ENCODE measurements at regions not wholly inside any gene's neighbourhood (a gene's known extent, or its start where the extent isn't known, plus 50 kb on each side); places are given as distances from the start of the nearest gene placed in this dataset.

- in situ Hi-C loops (cut with HindIII; ENCODE audit: low pct_unique_long_range_greater_than_20kb, low sequenced_read_pairs), result no loop called here
- Histone ChIP-seq H3K27ac (ENCODE audit: low read length) (no peak overlapping the region), H3K4me1 (ENCODE audit: control insufficient read depth, insufficient read depth, low read length) (no peaks in the 10 kb centered on the region), H3K9me3 (ENCODE audit: control insufficient read depth, insufficient read depth, low read depth, low read length) (no peaks in the 10 kb centered on the region), H3K27me3 (ENCODE audit: control insufficient read depth, insufficient read depth, low read length) (no peaks in the 10 kb centered on the region), H3K4me3 (ENCODE audit: low read depth in 2 of 2, low read length in 2 of 2) (no peak overlapping the region), H3K36me3 (ENCODE audit: control insufficient read depth, insufficient read depth, low read length) (no peaks in the 10 kb centered on the region)
- CTCF ChIA-PET, result no interaction called here
- intact Hi-C loops (cut with micrococcal nuclease; ENCODE audit: unreplicated experiment), result no loop called here
- POLR2A ChIA-PET, result no interaction called here
- BruUV-seq (replicated peaks), result no TSS peak
- no peak for DNase-seq (ENCODE audit: low read depth, low spot score)
- TF ChIP-seq POLR2AphosphoS5 (IDR thresholded peaks at IDR 0.05; ENCODE audit: low read depth, low read length), result no peak
- TF ChIP-seq TCF7L2 (IDR thresholded peaks at IDR 0.05; ENCODE audit: low read depth, low read length), result no peak
- TF ChIP-seq REST (IDR thresholded peaks at IDR 0.05; ENCODE audit: insufficient read depth in 1 of 2, low read depth in 2 of 2, low read length in 1 of 2), result no peak
- TF ChIP-seq SIN3A (IDR thresholded peaks at IDR 0.05; ENCODE audit: borderline replicate concordance, insufficient read depth, low read depth, low read length), result no peak
- no peak for TF ChIP-seq CTCF (IDR thresholded peaks at IDR 0.05)
- no peak for ATAC-seq
Observed at GRCh38 chr4:23260511-23260910, 567.8 kb downstream of the GBA3 start.

- Histone ChIP-seq H3K27me3 (ENCODE audit: control insufficient read depth, insufficient read depth, low read length) (no peaks in the 10 kb centered on the region), H3K27ac (ENCODE audit: low read length) (no peak overlapping the region), H3K4me1 (ENCODE audit: control insufficient read depth, insufficient read depth, low read length) (no peaks in the 10 kb centered on the region), H3K36me3 (ENCODE audit: control insufficient read depth, insufficient read depth, low read length) (no peaks in the 10 kb centered on the region), H3K9me3 (ENCODE audit: control insufficient read depth, insufficient read depth, low read depth, low read length) (no peaks in the 10 kb centered on the region), H3K4me3 (ENCODE audit: low read depth in 2 of 2, low read length in 2 of 2) (no peak overlapping the region)
- in situ Hi-C loops (cut with HindIII; ENCODE audit: low pct_unique_long_range_greater_than_20kb, low sequenced_read_pairs) (no loop called here), intact Hi-C loops (cut with micrococcal nuclease; ENCODE audit: unreplicated experiment) (loop anchor here (5.0 kb wide), 1 partner anchor 967 kb away; no protein-coding TSS in a partner anchor)
- TF ChIP-seq CTCF (IDR thresholded peaks at IDR 0.05) (no peak), POLR2AphosphoS5 (IDR thresholded peaks at IDR 0.05; ENCODE audit: low read depth, low read length) (no peak), TCF7L2 (IDR thresholded peaks at IDR 0.05; ENCODE audit: low read depth, low read length) (no peak)
- BruUV-seq (replicated peaks), result no TSS peak
- ATAC-seq, result no peak
- ChIA-PET POLR2A (no interaction called here), CTCF (no interaction called here)
- DNase-seq (ENCODE audit: low read depth, low spot score), result no peak
Observed at GRCh38 chr4:23245203-23245832, 552.6 kb downstream of the GBA3 start.
